ENCODE measurements at regions not wholly inside any gene's neighbourhood (a gene's known extent, or its start where the extent isn't known, plus 50 kb on each side); places are given as distances from the start of the nearest gene placed in this dataset.
A peak's percentile ranks its signal among the peaks of the same experiment; 100 is the strongest.
"Not testable (repeated sequence)": the region's sequence is repeated elsewhere in the genome, so short reads cannot be mapped to it uniquely, and the experiment has no call there.

DNA sequence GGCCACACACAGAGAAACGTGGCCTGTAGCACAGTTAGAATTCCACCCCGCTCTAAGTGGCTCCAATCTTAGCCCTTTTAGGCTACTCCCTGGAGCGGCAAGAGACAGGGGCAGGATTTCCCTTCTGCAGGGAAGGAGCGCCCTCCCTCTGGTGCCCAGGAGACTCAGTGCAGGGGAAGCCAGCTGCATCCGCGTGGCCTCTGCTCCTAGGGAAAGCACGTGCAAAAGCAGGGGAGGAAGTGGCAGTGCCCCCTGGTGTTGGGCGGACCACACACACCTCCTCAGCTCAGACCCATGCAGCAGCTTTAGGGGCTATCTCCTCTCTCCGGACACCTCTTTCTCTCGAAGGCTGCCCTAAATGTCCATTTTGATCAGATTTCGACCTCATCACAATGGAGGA, 50.0 kb downstream of the SPRING1 start:
- no peak for DNase-seq

DNA sequence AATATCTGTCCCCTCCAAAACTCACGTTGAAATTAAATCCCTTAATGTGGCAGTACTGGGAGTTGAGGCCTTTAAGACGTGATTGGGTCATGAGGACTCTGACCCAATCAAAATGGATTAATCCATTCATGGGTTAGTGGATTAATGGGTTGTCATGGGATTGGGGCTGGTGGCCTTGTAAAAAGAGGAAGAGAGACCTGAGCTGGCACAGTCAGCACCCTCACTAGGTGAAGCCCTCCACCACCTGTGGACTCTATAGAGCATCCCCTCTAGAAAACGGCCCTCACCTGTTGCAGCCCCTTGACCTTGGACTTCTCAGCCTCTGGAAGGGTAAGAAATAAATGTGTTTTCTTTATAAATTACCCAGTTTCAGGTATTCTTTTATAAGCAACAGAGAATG, 53.0 kb downstream of the SPRING1 start:
- no peak for DNase-seq

DNA sequence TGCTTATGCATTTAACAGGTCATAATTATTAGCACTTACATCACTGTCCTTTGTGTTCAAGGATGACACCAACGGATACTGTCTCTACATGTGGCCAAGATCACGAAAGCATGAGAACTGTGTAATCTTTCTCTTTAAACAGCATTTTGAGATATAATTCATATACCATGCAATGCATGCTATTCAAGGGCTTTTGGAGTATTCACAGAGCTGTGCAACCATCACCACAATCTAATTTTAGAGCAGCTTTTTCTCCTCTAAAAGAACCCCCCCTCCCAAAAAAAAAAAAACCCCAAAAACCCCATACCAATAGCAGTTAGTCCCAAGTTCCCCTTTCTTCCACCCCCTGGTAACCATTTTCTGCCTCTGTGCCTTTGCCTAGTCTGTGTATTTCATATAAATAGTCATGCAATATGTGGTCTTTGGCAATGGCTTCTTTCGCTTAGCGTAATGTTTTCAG, 60.6 kb downstream of the SPRING1 start:
- no peak for DNase-seq

DNA sequence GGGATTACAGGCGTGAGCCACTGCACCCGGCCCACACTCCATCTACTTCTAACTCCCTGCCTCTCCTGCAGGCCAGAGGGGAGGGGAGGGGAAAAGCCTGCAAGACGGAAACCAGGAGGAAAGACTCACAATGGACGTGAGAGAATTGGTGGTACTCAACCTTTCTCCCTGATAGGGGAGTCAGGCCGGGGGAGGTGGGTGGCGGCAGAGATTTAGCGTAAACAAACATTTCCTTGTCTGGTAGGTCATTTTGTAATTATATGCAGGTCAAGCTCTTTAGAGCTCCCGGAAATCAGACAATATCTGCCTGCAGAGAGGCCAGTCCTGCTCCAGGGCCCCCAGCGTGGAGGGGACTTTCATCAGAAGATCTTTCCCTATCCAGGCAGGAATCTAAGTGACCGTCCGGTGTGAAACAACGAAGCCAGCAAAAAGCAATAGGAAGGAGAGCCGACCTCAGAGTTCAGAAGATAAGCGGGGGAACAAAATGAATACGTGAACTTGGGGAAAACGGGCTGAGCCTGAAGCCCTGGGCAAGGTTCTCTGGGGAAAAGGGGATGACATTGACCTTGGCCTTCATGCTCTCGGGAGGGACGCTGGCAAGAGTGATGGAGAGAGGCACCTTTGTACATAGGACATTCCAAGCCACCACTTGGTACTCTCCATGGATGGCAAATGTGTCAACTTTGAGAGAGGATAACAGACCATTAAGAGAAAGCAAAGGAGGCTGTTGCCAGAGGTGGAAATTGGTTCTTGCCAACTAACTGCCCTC, 62.3 kb downstream of the SPRING1 start:
- DNase-seq = no peak

DNA sequence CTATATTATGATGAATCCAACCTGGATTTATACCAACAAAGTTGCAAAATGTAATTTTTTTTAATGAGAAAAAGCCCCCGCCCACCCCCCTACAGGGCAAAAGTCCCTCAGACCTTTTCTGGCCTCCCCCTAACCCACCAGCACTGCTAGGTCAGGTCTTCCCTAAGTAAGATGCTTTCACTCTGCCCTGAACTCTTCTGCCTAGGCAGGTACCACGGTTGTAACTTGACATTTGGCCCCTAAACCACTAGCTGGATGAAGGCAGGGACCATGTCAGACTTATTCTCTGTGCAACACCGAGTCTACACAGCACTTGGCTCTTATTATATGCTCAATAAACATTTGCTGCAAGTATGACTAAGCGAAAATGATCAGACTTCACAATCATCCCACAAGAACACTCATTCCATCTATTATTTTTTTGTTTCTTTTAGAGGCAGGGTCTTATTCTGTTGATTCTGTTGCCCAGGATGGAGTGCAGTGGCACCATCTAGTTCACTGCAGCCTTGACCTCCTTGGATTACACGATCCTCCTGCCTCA, 63.2 kb downstream of the SPRING1 start:
- DNase-seq = no peak

DNA sequence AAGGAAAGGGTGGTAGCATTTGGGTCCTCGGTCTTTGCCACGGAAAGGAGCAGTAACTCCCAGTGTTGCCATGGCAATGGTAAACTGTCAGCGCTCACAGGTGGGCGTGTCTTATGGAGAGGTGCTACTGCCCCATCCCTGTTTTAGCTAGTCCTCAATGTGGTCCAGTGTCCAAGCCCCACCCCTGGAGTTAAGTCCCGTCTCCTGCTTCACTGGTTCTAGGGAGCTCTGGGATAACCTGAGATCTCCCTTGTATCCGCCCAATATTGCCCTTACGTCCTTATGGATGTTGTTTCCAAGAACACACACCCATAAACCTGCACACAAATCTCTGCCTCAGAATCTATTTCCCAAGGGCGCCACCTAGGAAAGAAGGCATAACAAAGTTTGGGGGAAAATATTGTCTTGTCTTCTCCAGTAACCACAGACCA, 64.2 kb downstream of the SPRING1 start:
- DNase-seq = no peak

DNA sequence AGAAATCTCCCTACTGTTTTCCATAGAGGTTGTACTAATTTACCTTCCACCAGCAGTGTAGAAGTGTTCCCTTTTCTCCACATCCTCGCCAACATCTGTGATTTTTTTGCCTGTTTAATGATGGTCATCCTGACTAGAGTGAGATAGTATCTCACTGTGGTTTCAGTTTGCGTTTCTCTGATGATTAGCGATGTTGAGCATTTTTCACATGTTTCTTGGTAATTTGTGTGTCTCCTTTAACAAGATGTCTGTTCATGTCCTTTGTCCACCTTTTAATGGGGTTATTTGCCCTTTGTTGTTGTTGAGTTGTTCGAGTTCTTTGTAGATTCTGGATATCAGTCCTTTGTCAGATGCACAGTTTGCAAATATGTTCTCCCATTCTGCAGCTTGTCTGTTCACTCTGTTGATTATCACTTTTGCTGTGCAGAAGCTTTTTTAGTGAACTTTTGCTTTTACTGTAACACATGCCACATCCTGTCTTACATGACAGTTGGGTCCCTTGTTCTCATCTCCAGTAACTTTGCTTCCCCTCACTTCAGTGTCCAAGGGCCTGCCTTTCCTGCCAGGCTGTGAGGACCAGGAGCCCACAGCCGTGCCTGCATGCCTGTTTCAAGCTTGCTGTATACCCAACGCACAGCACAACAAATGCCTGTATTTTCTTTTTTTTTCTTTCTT, 64.9 kb downstream of the SPRING1 start:
- no peak for DNase-seq

DNA sequence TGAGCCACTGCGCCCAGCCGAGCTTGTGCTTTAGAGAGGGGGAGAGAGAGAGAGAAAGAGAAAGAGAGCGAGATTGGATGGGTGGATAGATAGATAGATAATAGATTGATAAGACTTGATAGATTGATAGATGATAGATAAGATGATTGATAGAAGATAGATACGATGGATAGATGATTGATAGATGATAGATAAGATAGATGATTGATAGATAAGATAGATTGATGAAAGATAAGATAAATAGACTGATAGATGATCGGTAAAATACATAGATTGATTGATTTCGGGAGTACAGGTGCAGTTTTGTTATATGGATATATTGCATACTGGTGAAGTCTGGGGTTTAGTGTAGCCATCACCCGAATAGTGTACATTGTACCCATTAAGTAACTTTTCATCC, 65.9 kb downstream of the SPRING1 start:
- no peak for DNase-seq

DNA sequence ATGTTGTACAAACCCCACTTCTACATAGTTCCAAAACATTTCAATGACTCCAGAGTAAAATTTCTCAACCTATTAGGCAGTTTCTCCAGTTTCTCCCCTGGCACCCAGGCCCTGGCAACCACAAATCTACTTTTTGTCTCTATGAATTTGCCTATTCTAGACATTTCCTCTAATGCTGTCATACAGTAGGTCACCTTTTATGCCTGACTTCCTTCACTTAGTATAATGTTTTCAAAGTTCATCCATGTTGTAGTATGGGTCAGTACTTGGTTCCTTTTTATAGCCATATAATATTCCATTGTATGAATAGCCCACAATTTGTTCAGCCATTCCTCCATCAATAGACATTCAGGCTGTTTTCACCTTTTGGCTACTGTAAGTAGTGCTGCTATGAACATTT, 67.0 kb downstream of the SPRING1 start:
- DNase-seq = no peak

DNA sequence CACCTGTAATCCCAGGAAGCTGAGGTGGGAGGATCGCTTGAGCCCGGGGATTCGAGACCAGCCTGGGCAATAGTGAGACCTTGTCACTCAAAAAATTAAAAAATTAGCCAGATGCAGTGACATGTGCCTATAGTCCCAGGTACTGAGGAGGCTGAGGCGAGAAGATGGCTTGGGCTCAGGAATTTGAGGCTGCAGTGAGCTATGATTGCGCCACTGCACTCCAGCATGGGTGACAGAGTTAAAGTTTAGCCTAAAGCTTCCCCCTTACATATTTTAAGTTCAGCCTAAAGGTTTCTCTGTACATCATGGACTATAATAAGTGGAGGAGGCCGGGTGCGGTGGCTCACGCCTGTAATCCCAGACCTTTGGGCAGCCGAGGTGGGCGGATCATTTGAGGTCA, 70.1 kb downstream of the SPRING1 start:
- DNase-seq = no peak

DNA sequence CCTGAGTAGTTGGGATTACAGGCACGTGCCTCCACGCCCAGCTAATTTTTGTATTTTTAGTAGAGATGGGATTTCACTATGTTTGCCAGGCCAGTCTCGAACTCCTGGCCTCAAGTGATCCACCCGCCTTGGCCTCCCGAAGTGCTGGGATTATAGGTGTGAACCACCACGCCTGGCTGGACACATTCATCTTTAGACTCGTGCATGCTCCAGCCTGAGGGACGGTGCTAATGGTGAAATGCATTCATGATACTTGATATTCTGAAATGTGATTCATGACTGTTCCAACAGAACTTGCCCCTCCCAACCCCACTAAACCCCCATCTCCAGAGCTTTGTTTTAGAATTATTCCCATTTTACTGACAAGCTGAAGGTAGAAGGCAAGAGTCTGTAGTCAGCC, 71.0 kb downstream of the SPRING1 start:
- DNase-seq = not testable (repeated sequence)

DNA sequence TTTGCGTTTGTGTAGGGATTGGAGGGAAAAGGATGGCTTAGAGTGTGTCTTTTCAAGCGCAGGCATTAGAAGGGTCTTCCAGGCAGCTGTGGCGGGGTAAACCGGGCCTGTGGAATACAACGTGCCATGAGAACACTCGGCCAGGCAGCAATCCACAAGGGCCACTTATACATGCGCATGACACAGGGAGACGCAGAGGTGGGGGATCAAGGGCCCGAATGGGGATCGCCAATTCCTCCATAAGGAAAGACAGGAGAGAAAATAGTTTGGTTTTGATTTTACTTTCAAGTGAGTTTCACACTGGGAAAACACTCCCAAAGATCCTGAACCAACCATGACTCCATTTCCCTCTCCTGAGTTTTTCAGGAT, 71.6 kb downstream of the SPRING1 start:
- no peak for DNase-seq

DNA sequence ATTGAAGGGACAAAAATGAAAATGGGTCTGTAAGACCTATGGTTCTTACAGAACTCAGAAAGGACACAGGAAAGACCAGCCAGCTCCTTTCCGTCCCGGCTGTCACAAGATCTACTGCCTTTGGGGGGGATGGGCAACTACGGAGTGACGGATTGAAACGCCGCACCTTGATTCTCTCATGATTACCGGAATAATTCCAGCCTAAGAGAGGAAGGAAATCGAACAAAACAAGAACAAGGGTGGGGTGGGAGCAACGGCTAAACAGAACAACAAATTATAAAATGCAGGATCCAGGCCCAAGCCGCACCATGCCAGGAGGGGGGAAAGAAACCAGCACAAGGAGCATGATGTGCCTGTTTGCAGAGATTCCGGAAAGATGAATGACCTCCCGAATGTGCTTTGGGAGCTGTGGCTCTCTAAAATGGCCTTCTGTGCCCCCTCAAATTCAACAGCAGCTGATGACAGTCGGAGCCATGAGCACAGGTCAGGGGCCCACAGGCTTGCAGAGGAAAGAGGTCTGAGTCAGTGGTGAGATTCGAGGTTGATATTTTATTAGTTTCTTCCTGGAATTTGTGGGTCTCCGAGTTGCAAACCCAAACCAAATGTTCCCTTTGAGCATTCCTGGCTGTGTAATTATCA, 72.1 kb downstream of the SPRING1 start:
- DNase-seq = no peak

DNA sequence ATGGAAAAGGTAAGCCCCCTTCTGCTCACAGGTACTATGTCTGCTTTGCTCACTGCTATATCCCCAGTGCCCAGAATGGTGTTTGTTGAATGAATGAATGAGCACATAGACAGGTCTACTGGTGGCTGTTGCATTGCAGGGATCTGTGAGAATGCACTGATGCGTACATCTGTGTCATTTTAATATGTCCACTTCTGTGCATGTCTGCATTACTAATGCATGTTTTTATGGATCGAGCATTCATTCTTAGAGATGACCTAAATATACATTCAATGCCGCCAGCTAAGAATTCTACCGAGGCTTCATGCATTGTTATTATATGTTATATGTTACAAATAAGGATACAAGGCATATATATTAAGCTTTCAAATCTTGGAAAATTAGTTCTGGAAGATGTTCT, 73.8 kb downstream of the SPRING1 start:
- DNase-seq = no peak

DNA sequence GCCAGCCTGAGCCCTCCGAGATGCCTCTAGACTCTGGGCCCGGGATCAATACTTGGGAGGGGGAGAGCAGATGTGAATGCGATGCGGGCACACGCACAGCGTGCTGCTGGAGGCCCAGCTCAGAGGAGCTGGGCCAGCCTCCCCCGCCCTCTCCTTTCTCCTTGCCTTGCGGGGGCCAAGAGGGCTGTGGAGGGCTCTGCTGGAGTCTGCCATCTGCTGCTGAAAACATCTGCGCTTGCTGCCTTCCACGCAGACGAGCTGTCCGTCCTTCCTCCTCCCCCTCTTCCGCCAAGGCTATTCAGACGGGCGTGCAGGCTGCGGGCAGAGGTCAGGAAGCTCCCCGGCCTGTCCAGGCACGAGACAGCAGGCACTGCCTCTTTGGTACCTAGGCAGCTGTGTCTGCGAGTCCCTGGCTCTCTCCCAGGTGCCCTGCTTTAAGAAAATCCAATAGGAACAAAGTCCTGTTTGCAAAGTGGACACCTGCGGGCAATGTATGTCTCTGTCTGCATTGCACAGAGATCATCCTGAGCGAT, 75.2 kb downstream of the SPRING1 start:
- peak; percentile 59 for DNase-seq

DNA sequence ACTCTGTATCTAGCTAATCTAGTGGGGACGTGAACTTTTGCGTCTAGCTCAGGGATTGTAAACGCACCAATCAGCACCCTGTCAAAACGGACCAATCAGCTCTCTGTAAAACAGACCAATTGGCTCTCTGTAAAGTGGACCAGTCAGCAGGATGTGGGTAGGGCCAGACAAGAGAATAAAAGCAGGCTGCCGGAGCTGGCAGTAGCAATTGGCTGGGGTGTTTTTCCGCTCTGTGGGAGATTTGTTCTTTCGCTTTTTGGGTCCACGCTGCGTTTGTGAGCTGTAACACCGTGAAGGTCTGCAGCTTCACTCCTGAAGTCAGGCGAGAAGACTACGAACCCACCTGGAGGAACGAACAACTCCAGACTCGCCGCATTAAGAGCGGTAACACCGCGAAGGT, 76.5 kb downstream of the SPRING1 start:
- no peak for DNase-seq

DNA sequence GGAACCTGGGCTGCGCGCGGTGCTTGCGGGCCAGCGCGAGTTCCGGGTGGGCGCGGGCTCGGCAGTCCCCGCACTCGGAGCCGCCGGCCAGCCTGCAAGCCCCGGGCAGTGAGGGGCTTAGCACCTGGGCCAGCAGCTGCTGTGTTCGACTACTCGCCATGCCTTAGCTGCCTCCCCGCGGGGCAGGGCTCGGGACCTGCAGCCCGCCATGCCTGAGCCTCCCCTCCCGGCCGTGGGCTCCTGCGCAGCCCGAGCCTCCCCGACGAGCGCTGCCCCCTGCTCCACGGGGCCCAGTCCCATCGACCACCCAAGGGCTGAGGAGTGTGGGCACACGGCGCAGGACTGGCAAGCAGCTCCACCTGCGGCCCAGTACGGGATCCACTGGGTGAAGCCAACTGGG, 77.1 kb downstream of the SPRING1 start:
- not testable (repeated sequence) for DNase-seq

DNA sequence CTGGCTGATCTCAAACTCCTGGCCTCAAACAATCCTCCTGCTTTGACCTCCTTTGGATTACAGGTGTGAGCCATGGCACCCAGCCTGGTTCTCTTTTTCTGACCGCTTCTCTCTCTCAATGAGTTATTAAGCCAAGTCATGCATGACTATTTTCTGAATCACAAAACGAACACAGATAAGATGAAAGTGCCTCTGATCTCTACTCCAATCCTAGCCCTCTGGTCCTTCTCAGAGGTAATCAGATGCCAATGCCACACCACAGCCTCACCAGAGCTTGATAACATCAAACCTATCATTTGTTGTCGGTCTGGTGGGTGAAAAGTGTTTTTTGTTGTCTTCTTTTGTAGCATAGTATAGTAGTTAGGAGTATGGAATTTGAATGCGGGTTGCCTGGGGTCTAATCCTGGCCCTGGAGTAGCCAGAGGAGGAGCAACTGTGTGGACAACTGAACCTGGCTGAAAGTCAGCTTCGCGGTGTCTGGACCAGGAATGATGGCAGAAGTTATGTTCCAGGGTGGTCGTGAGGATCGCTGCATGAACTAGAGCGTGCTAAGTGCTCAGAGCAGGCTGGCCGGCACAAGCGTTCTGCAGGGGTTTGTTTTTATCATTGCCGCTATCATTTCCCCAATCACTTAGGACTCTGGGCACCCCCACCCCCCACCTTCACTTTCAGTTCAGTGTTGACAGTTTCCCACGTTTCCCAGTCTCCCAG, 77.9 kb downstream of the SPRING1 start:
- no peak for DNase-seq

DNA sequence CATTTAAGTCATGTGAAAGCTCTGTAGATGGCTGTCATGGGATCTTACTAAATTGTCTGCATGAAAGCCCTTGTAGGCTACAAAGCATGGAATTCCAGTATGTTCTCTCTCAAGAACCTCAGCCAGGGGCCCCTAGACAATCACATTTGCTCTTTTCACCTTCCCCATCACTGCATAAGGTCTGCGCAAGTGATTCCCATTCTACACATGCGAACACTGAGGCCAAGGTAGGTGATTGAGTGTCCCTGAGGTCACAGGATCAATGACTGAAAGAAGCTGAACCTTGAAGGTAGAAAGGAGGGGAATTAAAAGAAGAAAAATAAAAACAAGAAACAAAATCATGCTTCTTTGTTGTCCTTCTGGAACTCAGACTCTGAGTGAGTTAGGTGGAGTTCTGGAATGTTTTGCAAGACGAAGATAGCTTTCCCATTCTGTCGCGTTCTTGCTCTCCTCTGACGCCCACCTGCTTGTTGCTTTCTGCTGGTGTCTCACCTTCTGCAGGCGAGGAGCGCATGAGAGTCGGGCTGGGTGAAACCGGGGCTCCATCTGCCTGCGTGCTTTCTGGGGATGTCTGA, 79.9 kb downstream of the SPRING1 start:
- no peak for DNase-seq

DNA sequence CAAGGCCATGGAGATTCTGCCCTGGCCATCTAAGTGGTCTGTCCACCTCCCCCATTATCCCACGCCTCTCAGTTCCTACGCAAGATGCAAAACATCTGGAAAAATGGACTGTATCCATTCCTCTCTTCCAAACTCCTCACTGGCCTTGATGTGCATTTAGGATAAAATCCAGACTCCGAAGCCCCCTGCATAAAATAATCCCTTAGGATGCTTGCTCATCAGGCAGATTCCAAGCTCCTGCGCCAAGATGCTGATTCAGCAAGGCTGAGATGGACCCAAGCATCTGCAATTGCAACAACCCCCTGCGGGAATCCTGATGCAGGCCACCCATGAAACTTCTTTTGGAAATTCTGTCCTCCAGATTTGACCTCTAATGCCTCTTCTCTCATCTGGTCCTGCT, 81.6 kb downstream of the SPRING1 start:
- DNase-seq = no peak

DNA sequence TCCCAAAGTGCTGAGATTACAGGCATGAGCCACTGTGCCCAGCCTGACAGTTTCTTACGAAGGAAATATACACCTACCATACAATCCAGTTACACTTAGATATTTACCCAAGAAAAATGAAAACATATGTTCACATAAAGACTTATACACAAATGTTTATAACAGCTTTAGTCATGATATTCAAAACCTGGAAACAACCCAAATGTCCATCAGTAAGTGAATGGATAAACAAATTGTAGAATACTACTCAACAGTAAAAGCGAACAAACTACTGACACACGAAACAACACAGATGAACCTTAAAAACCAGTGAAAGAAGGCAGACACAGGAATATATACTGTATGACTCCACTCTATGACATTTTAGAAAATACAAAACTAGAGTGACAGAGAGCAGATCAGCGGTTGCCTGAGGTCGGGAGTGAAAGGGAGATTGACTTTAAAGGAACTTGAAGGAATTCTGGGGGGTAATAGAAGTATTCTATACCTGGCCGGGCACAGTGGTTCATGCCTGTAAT, 83.6 kb downstream of the SPRING1 start:
- no peak for DNase-seq

DNA sequence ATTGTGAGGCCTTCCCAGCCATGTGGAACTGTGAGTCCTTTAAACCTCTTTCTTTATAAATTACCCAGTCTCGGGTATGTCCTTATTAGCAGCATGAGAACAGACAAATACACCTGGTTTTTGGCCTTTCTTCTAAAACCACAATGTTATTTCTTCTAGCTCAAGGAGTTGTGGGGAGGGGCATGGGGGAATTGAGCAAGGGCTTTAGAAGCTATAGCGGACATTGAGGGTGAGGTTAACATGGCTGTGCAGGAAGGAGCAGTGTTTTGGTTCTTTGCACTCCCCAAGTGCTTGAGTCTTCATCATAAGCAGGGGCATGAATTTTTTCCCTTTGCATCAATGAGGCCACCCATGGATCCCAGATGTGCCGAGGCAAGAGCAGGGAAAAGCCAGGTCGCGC, 86.8 kb downstream of the SPRING1 start:
- DNase-seq = no peak
